B cell (primary cell): ENCODE measurements at regions not wholly inside any gene's neighbourhood (a gene's known extent, or its start where the extent isn't known, plus 50 kb on each side); places are given as distances from the start of the nearest gene placed in this dataset.

Experiments
- ATAC-seq: fragments of 200-7000 bp; cut with Tn5 transposase; one replicate; pipeline ENCODE4 v1.10.0; 2021; ENCODE audit warnings: low read depth, mild to moderate bottlenecking, moderate number of reproducible peaks, moderate library complexity
- CTCF ChIA-PET: fragments of 350-600 bp; sonication (Branson Sonifier 250); formaldehyde crosslinking; loops from one replicate; lab custom pipeline; 2021; ENCODE audit warnings: antibody characterized with exemption, inconsistent platforms; lab: Charles Lee
- POLR2A ChIA-PET: fragments of 350-600 bp; sonication (Branson Sonifier 250); formaldehyde crosslinking; loops from one replicate; lab custom pipeline; 2021; ENCODE audit warnings: antibody characterized with exemption; lab: Charles Lee
- DNase-seq: peaks from one replicate; pipeline ENCODE4 v3.0.0; 2013
- H2AFZ ChIP-seq: 2 replicates; pipeline ENCODE4 v1.6.1; 2012; ENCODE audit warnings: mild to moderate bottlenecking, low read depth, low read length; ENCODE audit not compliant: insufficient read depth, poor library complexity, severe bottlenecking
- H3K27ac ChIP-seq, 2 donors: 1 replicate in 1 of 2; 2 replicates in 1 of 2; pipeline ENCODE4 v1.5.1; 2012 to 2013; ENCODE audit warnings: low read length in 2 of 2, mild to moderate bottlenecking in 2 of 2, moderate library complexity in 1 of 2
- H3K27me3 ChIP-seq, 4 experiments: fragments of 200-600 bp in 1 of 4; sonication (generic) in 1 of 4; replicated peaks in 1 of 4; 1 replicate in 2 of 4; 2 replicates in 2 of 4; pipeline versions ENCODE4 v1.6.1 to v1.7.0; 2013 to 2016; ENCODE audit warnings: low read length in 3 of 4, mild to moderate bottlenecking in 2 of 4, mixed read lengths in 1 of 4, moderate library complexity in 1 of 4; ENCODE audit not compliant: insufficient read depth in 4 of 4, control insufficient read depth in 3 of 4; ENCODE audit errors: control extremely low read depth in 1 of 4
- H3K36me3 ChIP-seq, 2 experiments: replicated peaks in 1 of 2; 1 replicate in 1 of 2; 2 replicates in 1 of 2; pipeline versions ENCODE4 v1.6.1 to v1.7.1; 2013; ENCODE audit warnings: low read length in 1 of 2; ENCODE audit not compliant: insufficient read depth in 2 of 2, control insufficient read depth in 1 of 2; ENCODE audit errors: control extremely low read depth in 1 of 2, extremely low read depth in 1 of 2
- H3K4me1 ChIP-seq, 2 donors: fragments of 200-600 bp in 1 of 2; sonication (generic) in 1 of 2; 1 replicate in 1 of 2; 2 replicates in 1 of 2; pipeline versions ENCODE4 v1.5.1 to v1.6.1; 2013 to 2017; ENCODE audit warnings: low read length in 2 of 2; ENCODE audit not compliant: control insufficient read depth in 2 of 2, insufficient read depth in 2 of 2
- H3K4me2 ChIP-seq: replicated peaks from 2 replicates; pipeline ENCODE3; 2012; ENCODE audit warnings: mild to moderate bottlenecking, low read depth, low read length; ENCODE audit not compliant: poor library complexity, severe bottlenecking
- H3K4me3 ChIP-seq, 5 experiments: fragments of 200-600 bp in 1 of 5; sonication (generic) in 1 of 5; 1 replicate in 3 of 5; 2 replicates in 2 of 5; pipeline versions ENCODE4 v1.5.1 to v1.7.0; 2011 to 2016; ENCODE audit warnings: low read length in 4 of 5, mild to moderate bottlenecking in 4 of 5, low read depth in 2 of 5, control low read depth in 1 of 5, moderate library complexity in 1 of 5; ENCODE audit not compliant: insufficient read depth in 1 of 5; ENCODE audit errors: control extremely low read depth in 1 of 5, extremely low read depth in 1 of 5
- H3K79me2 ChIP-seq: fragments of 200-600 bp; sonication (generic); one replicate; pipeline ENCODE4 v1.6.0; 2016; ENCODE audit warnings: low read length; ENCODE audit not compliant: control insufficient read depth, insufficient read depth
- H3K9ac ChIP-seq: fragments of 200-600 bp; sonication (generic); 2 replicates; pipeline ENCODE4 v1.6.1; 2017; ENCODE audit warnings: mild to moderate bottlenecking, low read length, moderate library complexity
- H3K9me3 ChIP-seq, 3 donors: one replicate each; pipeline versions ENCODE4 v1.6.1 to v1.7.1; 2013; ENCODE audit warnings: low read length in 2 of 3; ENCODE audit not compliant: control insufficient read depth in 2 of 3, insufficient read depth in 1 of 3; ENCODE audit errors: control extremely low read depth in 1 of 3
- H4K20me1 ChIP-seq: 2 replicates; pipeline ENCODE4 v1.6.0; 2012; ENCODE audit warnings: mild to moderate bottlenecking, low read length; ENCODE audit not compliant: insufficient read depth, control insufficient read depth, poor library complexity, severe bottlenecking
- H3K27ac Mint-ChIP-seq: one replicate; pipeline ENCODE4 v1.8.0; 2021; ENCODE audit warnings: mixed read lengths
- H3K27me3 Mint-ChIP-seq: one replicate; pipeline ENCODE4 v1.8.0; 2021; ENCODE audit warnings: mixed read lengths
- H3K4me1 Mint-ChIP-seq: one replicate; pipeline ENCODE4 v1.8.0; 2021; ENCODE audit warnings: mixed read lengths
- H3K4me3 Mint-ChIP-seq: one replicate; pipeline ENCODE4 v1.8.0; 2021; ENCODE audit warnings: mixed read lengths
- H3K9me3 Mint-ChIP-seq: one replicate; pipeline ENCODE4 v1.8.0; 2022; ENCODE audit warnings: mixed read lengths; ENCODE audit not compliant: insufficient read depth
- CTCF ChIP-seq: fragments of 200-600 bp; IDR thresholded peaks from one replicate; pipeline ENCODE4 v1.8.0; 2022; ENCODE audit warnings: antibody characterized with exemption, mild to moderate bottlenecking
- EZH2 ChIP-seq: IDR thresholded peaks from 2 replicates; pipeline ENCODE4 v1.6.1; 2012; ENCODE audit warnings: borderline replicate concordance, low read depth, mild to moderate bottlenecking, moderate library complexity, low read length; ENCODE audit not compliant: insufficient read depth, poor library complexity, severe bottlenecking
- WGBS: methylation state at CpG from one replicate; pipeline ENCODE4 v1.1.5; 2013; ENCODE audit warnings: missing lambda C conversion rate; ENCODE audit not compliant: insufficient coverage; 5-methylcytosine and 5-hydroxymethylcytosine counted together
- intact Hi-C: fragments of 100-400 bp; cut with micrococcal nuclease; formaldehyde crosslinking; loops from one replicate; pipeline ENCODE4 v1.10.0; 2022

DNA sequence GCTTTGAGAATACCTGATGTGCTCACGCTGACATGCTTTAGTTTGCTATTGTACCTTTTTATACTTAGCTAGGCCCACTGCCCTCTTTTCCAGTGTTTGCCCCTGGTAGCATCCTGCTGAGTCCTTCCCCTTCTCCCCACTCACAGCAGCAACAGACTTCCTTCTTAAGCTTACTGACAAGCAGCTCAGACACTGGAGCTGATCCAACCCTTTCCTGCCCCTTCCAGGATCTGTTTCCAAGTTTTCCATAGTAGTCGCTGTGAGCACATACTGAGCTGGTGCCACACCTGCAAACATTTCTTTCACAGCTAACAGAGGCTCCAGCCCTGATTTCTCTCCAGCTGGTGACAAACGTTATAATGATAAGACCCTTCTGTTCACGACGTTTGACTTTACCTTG lies 991.4 kb upstream of the CELF4 start:
- DNase-seq, result no peak
- Histone ChIP-seq H3K4me3 (no peak overlapping the region), H3K79me2 (no peaks in the 10 kb centered on the region), H3K27ac (no peak overlapping the region), H3K9me3 (no peaks in the 10 kb centered on the region), H4K20me1 (no peaks in the 10 kb centered on the region), H3K36me3 (no peaks in the 10 kb centered on the region), H3K4me1 (no peaks in the 10 kb centered on the region), H3K9ac (no peak overlapping the region), H2AFZ (no peak overlapping the region), H3K27me3 (no peaks in the 10 kb centered on the region), H3K4me2 (no peak overlapping the region)
- Mint-ChIP-seq H3K9me3 (no peaks in the 10 kb centered on the region), H3K27ac (no peak overlapping the region), H3K27me3 (no peaks in the 10 kb centered on the region), H3K4me1 (no peaks in the 10 kb centered on the region), H3K4me3 (no peak overlapping the region)
- intact Hi-C loops, result no loop called here
- POLR2A ChIA-PET, result no interaction called here
- TF ChIP-seq EZH2, result no peak
- no peak for TF ChIP-seq CTCF
- CTCF ChIA-PET, result no interaction called here
- no peak for ATAC-seq
- 94% methylated on average over 2 of the region's 5 CpGs for WGBS

DNA sequence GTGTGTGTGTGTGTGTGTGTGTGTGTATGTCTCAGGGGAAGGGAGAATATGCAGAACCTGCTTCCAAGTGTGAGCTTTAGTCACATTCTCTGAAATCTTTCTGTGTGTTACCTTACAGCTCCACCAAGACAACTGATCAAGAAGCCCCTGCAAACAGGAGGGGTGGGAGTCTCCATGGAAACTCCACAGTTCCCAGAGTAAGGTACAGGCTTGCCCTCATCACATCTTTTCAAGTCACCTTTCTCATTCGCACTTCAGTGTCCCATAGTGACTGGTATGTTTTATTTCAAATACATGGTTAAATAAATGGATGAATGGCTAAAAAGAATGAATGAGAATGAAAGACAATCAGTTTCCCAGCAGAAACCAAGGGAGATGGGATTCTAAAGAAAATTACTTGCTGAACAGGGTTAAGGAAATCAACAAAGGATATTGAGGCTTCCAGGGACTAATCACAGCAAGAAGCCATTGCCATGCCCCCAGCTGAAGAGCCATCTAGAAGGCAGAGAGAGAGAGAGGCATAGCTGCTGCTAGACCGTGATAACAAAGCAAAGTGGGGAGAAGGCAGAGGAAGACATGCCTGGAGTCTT lies 987.2 kb upstream of the CELF4 start:
- Mint-ChIP-seq H3K4me1 (no peaks in the 10 kb centered on the region), H3K9me3 (no peaks in the 10 kb centered on the region), H3K27ac (no peak overlapping the region), H3K27me3 (no peaks in the 10 kb centered on the region), H3K4me3 (no peak overlapping the region)
- H3K4me3 ChIP-seq, result no peak overlapping the region
- intact Hi-C loops, result no loop called here
- WGBS, result no CpG with 5 or more reads among the region's 2 CpGs
- H3K27ac ChIP-seq, result no peak overlapping the region
- no peaks in the 10 kb centered on the region for H3K9me3 ChIP-seq
- H3K9ac ChIP-seq, result no peak overlapping the region
- H2AFZ ChIP-seq, result no peak overlapping the region
- TF ChIP-seq CTCF (no peak), EZH2 (no peak)
- ChIA-PET CTCF (no interaction called here), POLR2A (no interaction called here)
- no peaks in the 10 kb centered on the region for H3K4me1 ChIP-seq
- no peak overlapping the region for H3K4me2 ChIP-seq
- ATAC-seq (no peak), DNase-seq (no peak)
- H3K79me2 ChIP-seq, result no peaks in the 10 kb centered on the region
- H4K20me1 ChIP-seq, result no peaks in the 10 kb centered on the region
- no peaks in the 10 kb centered on the region for H3K27me3 ChIP-seq
- H3K36me3 ChIP-seq, result no peaks in the 10 kb centered on the region
